Left lung (tissue), 4 donors: ENCODE measurements at regions not wholly inside any gene's neighbourhood (a gene's known extent, or its start where the extent isn't known, plus 50 kb on each side); places are given as distances from the start of the nearest gene placed in this dataset.

ENCODE experiments used
- ATAC-seq: fragments of 200-7000 bp; cut with Tn5 transposase; one replicate; pipeline ENCODE4 v1.9.1; 2020; ENCODE audit warnings: moderate library complexity
- DNase-seq, 4 donors: peaks; one replicate each; pipeline ENCODE4 v3.0.0-alpha.2; 2013 to 2020
- H3K27ac ChIP-seq, 2 donors: fragments of 200-600 bp; sonication (generic) in 1 of 2; one replicate each; pipeline versions ENCODE4 v1.5.0 to v1.8.0; 2020 to 2021
- H3K27me3 ChIP-seq, 2 donors: fragments of 200-600 bp; sonication (generic) in 1 of 2; one replicate each; pipeline versions ENCODE4 v1.5.0 to v1.8.0; 2020 to 2021
- H3K36me3 ChIP-seq, 2 donors: fragments of 200-600 bp; sonication (generic) in 1 of 2; one replicate each; pipeline versions ENCODE4 v1.5.0 to v1.8.0; 2020 to 2021
- H3K4me1 ChIP-seq, 2 donors: fragments of 200-600 bp; one replicate each; pipeline ENCODE4 v1.8.0; 2021
- H3K4me3 ChIP-seq, 2 donors: fragments of 200-600 bp; sonication (generic) in 1 of 2; one replicate each; pipeline versions ENCODE4 v1.5.0 to v1.8.0; 2020 to 2021; ENCODE audit warnings: mild to moderate bottlenecking in 1 of 2
- H3K9me3 ChIP-seq, 2 donors: fragments of 200-600 bp; sonication (generic) in 1 of 2; one replicate each; pipeline versions ENCODE4 v1.5.0 to v1.8.0; 2020 to 2021
- CTCF ChIP-seq, 2 donors: fragments of 200-600 bp; sonication (generic) in 1 of 2; IDR thresholded peaks; one replicate each; pipeline versions ENCODE4 v1.5.0 to v1.8.0; 2021; ENCODE audit warnings: antibody characterized with exemption in 2 of 2
- intact Hi-C, 2 donors: fragments of 100-400 bp; cut with DNase I; formaldehyde crosslinking; loops; one replicate each; pipeline versions ENCODE4 v1.11.2 to v1.14.2; 2022
- donor health status: DM: no; HTN: yes; CAD: no.
- donor health status: DM: no; HTN: no; CAD: no.

- H3K27ac ChIP-seq: no peak overlapping the region
- DNase-seq (no peak), ATAC-seq (no peak)
- intact Hi-C loops: no loop called here
- H3K27me3 ChIP-seq: no peaks in the 10 kb centered on the region
- no peak overlapping the region for H3K4me3 ChIP-seq
- no peaks in the 10 kb centered on the region for H3K9me3 ChIP-seq
- H3K4me1 ChIP-seq: peaks cover 0 to 3% of the 10 kb centered on the region in 2 donors
- no peaks in the 10 kb centered on the region for H3K36me3 ChIP-seq
- TF ChIP-seq CTCF (IDR thresholded peaks at IDR 0.05): no peak
Observed at GRCh38 chr1:87897481-87897880, 568.8 kb downstream of the LMO4 start.

- Histone ChIP-seq H3K9me3 (no peaks in the 10 kb centered on the region), H3K27ac (no peak overlapping the region), H3K36me3 (no peaks in the 10 kb centered on the region), H3K4me1 (peaks cover 0 to 11% of the 10 kb centered on the region in 2 donors), H3K4me3 (no peak overlapping the region), H3K27me3 (no peaks in the 10 kb centered on the region)
- ATAC-seq (no peak), DNase-seq (no peak)
- intact Hi-C loops: no loop called here
- TF ChIP-seq CTCF (IDR thresholded peaks at IDR 0.05): no peak
Observed at GRCh38 chr1:87898431-87898830, 569.8 kb downstream of the LMO4 start.

GRCh38 chr1:87899017-87899416 is 570.3 kb downstream of the LMO4 start:
- Histone ChIP-seq H3K27ac (no peak overlapping the region), H3K9me3 (no peaks in the 10 kb centered on the region), H3K36me3 (no peaks in the 10 kb centered on the region), H3K27me3 (no peaks in the 10 kb centered on the region), H3K4me3 (no peak overlapping the region), H3K4me1 (peaks cover 0 to 11% of the 10 kb centered on the region in 2 donors)
- ATAC-seq: no peak
- intact Hi-C loops: no loop called here
- no peak for DNase-seq
- no peak for TF ChIP-seq CTCF (IDR thresholded peaks at IDR 0.05)

GRCh38 chr1:87899746-87900145 is 571.1 kb downstream of the LMO4 start:
- TF ChIP-seq CTCF (IDR thresholded peaks at IDR 0.05): no peak
- no peak overlapping the region for H3K27ac ChIP-seq
- ATAC-seq (no peak), DNase-seq (no peak)
- no peak overlapping the region for H3K4me3 ChIP-seq
- no peaks in the 10 kb centered on the region for H3K36me3 ChIP-seq
- H3K27me3 ChIP-seq: no peaks in the 10 kb centered on the region
- H3K9me3 ChIP-seq: no peaks in the 10 kb centered on the region
- H3K4me1 ChIP-seq: peaks cover 0 to 11% of the 10 kb centered on the region in 2 donors
- intact Hi-C loops: no loop called here

GRCh38 chr1:87902830-87903229 is 574.1 kb downstream of the LMO4 start:
- H3K27me3 ChIP-seq: no peaks in the 10 kb centered on the region
- peaks cover 0 to 11% of the 10 kb centered on the region in 2 donors for H3K4me1 ChIP-seq
- DNase-seq: peak in 3 of 4 donors; percentile 40 to 84 (median 62)
- no peak overlapping the region for H3K27ac ChIP-seq
- TF ChIP-seq CTCF (IDR thresholded peaks at IDR 0.05): no peak
- peak; percentile 89 for ATAC-seq
- no peak overlapping the region for H3K4me3 ChIP-seq
- H3K9me3 ChIP-seq: no peaks in the 10 kb centered on the region
- intact Hi-C loops: no loop called here
- no peaks in the 10 kb centered on the region for H3K36me3 ChIP-seq
